ENCODE measurements at regions not wholly inside any gene's neighbourhood (a gene's known extent, or its start where the extent isn't known, plus 50 kb on each side); places are given as distances from the start of the nearest gene placed in this dataset.

DNA sequence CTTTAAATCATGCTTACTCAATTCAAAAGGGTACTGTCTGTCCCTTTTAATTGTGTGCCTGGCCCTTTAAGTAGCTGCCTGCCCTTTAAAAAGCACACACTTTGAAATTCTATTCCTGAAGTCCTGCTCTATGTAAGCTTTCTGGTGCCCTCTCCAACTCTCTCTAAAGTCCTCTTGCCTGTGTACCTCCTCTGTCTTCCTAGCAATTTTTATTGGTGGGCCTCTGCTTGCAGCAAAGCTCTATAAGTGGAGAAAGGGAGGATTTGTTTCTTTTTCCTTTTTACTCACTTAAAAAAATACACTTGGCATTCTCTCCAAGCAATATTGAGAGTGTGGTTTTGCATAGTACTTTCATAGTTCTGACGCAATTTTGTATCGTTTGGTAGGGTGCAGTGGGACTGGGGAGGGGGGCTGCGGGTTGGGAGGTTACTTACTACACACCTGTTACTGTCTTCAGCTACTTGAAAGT, 135.4 kb downstream of the LMO4 start:
- TF ChIP-seq, protein P1, sequence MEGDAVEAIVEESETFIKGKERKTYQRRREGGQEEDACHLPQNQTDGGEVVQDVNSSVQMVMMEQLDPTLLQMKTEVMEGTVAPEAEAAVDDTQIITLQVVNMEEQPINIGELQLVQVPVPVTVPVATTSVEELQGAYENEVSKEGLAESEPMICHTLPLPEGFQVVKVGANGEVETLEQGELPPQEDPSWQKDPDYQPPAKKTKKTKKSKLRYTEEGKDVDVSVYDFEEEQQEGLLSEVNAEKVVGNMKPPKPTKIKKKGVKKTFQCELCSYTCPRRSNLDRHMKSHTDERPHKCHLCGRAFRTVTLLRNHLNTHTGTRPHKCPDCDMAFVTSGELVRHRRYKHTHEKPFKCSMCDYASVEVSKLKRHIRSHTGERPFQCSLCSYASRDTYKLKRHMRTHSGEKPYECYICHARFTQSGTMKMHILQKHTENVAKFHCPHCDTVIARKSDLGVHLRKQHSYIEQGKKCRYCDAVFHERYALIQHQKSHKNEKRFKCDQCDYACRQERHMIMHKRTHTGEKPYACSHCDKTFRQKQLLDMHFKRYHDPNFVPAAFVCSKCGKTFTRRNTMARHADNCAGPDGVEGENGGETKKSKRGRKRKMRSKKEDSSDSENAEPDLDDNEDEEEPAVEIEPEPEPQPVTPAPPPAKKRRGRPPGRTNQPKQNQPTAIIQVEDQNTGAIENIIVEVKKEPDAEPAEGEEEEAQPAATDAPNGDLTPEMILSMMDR (conservative IDR thresholded peaks at IDR 0.05) = no peak

DNA sequence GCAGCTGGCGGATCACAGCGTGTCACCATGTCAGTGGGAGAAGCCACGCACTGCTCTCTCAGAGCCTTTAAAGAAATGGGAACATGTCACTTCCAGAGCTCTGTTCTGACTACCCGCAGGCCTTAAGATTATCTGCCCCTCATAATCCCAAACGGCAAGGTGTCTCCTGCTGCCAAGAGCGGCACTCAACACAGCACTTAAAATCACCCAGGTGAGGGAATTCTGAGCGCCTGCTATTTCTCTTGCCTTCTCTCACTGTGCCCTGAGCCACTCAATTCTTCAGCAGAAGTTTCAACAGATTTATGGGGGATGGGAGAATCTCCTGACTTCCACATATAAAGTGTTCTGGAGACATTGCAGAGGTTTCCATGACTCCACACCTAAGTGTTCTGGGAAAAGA, 137.9 kb downstream of the LMO4 start:
- TF ChIP-seq, protein P1 (conservative IDR thresholded peaks at IDR 0.05) = no peak
- no peak overlapping the region for H3K27ac ChIP-seq

More for the DNA sequence above, 135.4 kb downstream of the LMO4 start:
- H3K27ac ChIP-seq = no peak overlapping the region

DNA sequence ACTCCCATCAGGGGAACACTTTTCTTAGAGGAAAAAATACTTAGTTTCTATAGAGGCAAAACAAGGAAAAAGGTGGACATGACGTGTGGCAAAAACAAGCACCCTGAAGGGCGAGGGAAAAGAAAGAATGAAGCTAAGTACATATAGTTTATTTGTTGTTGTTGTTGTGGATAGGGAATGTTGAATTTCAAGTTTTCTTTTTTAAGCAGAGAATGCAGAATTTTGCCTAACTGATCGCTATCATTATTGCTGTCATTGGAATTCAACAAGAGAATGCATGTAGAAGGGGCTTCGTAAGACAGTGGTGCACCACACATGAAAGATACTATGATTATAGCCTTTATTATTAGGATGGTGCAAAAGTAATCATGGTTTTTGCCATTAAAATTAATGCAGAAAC, 144.0 kb downstream of the LMO4 start:
- TF ChIP-seq, protein P1 (conservative IDR thresholded peaks at IDR 0.05) = no peak

DNA sequence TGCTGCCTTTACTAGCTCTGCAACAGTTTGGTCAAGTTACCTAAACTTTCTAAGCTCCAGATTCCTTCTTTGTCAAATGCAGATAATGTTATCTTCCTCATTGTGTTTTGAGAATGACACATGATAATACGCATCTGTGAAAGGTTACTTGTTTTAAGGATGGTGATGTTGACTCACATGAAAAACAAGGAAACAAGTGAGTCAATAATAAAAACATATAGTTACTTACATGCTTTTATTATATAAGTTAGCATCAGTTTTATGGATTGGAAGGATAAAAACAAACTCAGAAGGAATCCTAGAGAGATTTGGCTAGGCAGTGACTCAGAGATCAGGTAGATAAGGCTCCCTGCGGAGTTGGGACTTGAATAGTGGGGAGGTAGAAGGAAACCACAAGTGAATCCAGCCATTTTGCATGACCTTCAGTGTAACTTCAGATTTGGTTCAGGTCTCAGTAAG, 144.6 kb downstream of the LMO4 start:
- TF ChIP-seq, protein P1 (conservative IDR thresholded peaks at IDR 0.05) = no peak
- no peak overlapping the region for H3K27ac ChIP-seq

More for the DNA sequence above, 144.0 kb downstream of the LMO4 start:
- H3K27ac ChIP-seq = no peak overlapping the region

DNA sequence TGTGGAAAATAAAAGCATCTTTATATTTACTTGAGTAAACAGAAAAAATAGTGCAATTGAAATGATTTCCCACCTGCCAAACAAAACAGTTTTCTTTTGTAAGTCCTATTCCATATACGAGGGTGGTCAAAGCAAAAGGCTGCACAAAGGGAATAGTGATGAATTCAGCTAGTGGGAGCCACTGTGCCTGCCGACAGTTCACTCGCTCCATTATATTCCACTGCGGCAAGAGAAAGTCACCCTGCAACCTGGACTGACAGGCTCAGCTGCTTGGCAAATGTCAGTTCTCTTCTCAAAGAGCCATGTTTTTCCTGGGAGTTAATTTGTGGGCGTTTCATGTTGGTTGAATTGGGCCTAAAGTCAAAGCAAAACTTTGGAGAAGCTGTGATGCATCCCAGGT, 145.4 kb downstream of the LMO4 start:
- no peak overlapping the region for H3K27ac ChIP-seq
- TF ChIP-seq, protein P1 (conservative IDR thresholded peaks at IDR 0.05) = no peak

DNA sequence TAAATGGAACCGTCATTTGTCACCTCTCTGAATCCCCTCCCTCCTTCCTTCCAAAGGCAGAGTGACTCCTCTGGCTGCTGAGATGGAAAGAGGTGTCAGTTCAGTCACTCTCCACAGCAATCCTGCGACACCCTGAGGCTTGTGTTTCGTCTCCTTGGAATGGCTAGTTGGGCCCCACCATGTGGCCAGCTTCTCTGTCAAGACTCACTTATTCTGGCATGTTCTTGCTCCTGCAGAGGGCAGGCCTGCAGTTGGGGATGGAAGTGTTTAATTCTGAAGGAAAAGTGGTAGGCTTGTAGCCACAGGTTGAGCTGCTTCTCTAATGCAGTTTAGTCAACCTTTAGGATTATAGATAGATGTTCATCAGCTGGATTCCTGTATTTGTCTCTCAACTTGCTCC, 149.6 kb downstream of the LMO4 start:
- TF ChIP-seq, protein P1 (conservative IDR thresholded peaks at IDR 0.05) = no peak
- H3K27ac ChIP-seq = no peak overlapping the region

DNA sequence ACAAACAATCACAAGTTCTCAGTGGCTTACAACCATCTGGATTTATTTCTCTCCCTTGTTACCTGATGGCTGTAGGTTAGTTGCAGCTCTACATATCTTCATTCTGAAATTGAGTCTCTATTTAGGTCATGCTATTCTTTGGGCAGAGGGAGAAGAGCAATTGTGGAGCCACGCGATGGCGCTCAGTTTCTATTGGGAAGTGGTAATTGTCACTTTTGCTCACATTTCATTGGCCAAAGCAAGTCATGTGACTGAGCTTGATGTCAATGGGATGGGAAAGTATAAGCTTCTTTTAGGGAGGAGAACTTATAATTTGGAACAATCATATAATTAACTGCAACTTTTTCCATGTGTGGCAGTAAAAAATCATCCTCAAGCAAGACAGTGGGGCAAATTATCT, 166.5 kb downstream of the LMO4 start:
- TF ChIP-seq, protein P1 (conservative IDR thresholded peaks at IDR 0.05) = no peak
- H3K27ac ChIP-seq = no peak overlapping the region
